HFFc6 (cell line): ENCODE measurements at regions not wholly inside any gene's neighbourhood (a gene's known extent, or its start where the extent isn't known, plus 50 kb on each side); places are given as distances from the start of the nearest gene placed in this dataset.

Source experiments
- DNase-seq: peaks from one replicate; pipeline ENCODE4 v3.0.0-alpha.2; 2018
- H3K27ac Mint-ChIP-seq: 2 replicates; pipeline ENCODE4 v1.8.0; 2020; ENCODE audit warnings: mild to moderate bottlenecking, mixed read lengths
- H3K27me3 Mint-ChIP-seq: 2 replicates; pipeline ENCODE4 v1.8.0; 2021; ENCODE audit warnings: mild to moderate bottlenecking, moderate library complexity, mixed read lengths; ENCODE audit not compliant: insufficient read depth
- H3K36me3 Mint-ChIP-seq: 2 replicates; pipeline ENCODE4 v1.8.0; 2021; ENCODE audit warnings: low read depth, mixed read lengths
- H3K4me1 Mint-ChIP-seq: 2 replicates; pipeline ENCODE4 v1.8.0; 2020; ENCODE audit warnings: low read depth, mixed read lengths
- H3K4me3 Mint-ChIP-seq: 2 replicates; pipeline ENCODE4 v1.8.0; 2020; ENCODE audit warnings: mild to moderate bottlenecking, moderate library complexity, mixed read lengths
- H3K9me3 Mint-ChIP-seq: 2 replicates; pipeline ENCODE4 v1.8.0; 2020; ENCODE audit warnings: mild to moderate bottlenecking, mixed read lengths
- TF ChIP-seq, protein P1 (sequence below): fragments of 200-600 bp; sonication (generic); IDR thresholded peaks from 2 replicates; pipeline ENCODE4 v1.5.0; 2021; ENCODE audit warnings: antibody characterized with exemption, mild to moderate bottlenecking

DNA sequence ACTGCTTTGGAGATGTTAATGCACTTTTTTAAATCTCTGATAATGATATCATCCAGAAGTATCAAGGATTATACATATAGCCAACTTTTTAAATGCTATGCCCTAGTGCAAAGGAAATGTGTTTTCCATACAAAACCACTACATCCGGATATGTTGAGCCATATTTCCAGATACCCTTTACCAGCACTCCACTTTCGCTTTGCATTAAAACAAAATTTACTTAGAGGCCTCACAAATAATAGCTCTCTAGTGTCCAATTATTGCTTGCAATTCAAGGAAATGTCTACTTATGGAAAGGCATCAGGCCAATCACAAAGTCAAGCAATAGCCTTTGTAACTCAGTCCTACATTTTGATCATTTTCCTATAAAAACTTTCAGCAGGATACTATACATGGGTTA is 1072.8 kb upstream of the INTU start:
- Mint-ChIP-seq H3K4me1 (no peaks in the 10 kb centered on the region), H3K36me3 (no peaks in the 10 kb centered on the region), H3K9me3 (peaks cover 10% of the 10 kb centered on the region; the same call in 1 of the 2 replicates), H3K4me3 (no peak overlapping the region), H3K27me3 (no peaks in the 10 kb centered on the region), H3K27ac (no peak overlapping the region)
- DNase-seq: no peak
- TF ChIP-seq, protein P1, sequence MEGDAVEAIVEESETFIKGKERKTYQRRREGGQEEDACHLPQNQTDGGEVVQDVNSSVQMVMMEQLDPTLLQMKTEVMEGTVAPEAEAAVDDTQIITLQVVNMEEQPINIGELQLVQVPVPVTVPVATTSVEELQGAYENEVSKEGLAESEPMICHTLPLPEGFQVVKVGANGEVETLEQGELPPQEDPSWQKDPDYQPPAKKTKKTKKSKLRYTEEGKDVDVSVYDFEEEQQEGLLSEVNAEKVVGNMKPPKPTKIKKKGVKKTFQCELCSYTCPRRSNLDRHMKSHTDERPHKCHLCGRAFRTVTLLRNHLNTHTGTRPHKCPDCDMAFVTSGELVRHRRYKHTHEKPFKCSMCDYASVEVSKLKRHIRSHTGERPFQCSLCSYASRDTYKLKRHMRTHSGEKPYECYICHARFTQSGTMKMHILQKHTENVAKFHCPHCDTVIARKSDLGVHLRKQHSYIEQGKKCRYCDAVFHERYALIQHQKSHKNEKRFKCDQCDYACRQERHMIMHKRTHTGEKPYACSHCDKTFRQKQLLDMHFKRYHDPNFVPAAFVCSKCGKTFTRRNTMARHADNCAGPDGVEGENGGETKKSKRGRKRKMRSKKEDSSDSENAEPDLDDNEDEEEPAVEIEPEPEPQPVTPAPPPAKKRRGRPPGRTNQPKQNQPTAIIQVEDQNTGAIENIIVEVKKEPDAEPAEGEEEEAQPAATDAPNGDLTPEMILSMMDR: no peak

DNA sequence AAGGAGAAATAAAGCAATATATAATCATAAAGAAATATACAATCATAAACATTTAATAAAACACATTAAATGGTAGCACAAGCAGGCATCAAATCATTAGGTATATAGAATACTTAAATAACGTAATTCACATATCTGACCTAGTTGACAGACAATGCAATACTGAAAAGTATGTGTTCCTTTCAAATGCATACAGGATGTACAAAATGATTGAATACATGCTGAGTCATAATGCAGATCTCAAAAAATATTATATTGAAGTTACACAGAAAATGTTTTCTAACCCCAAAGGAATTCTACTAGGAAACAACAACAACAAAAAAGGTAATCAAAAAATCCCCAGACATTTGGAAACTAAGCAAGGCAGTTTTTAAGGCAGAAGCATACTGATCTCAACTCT is 1072.0 kb upstream of the INTU start:
- Mint-ChIP-seq H3K4me3 (no peak overlapping the region), H3K36me3 (no peaks in the 10 kb centered on the region), H3K9me3 (peaks cover 5% of the 10 kb centered on the region; the same call in 1 of the 2 replicates), H3K27me3 (no peaks in the 10 kb centered on the region), H3K4me1 (no peaks in the 10 kb centered on the region), H3K27ac (no peak overlapping the region)
- TF ChIP-seq, protein P1: no peak
- no peak for DNase-seq

DNA sequence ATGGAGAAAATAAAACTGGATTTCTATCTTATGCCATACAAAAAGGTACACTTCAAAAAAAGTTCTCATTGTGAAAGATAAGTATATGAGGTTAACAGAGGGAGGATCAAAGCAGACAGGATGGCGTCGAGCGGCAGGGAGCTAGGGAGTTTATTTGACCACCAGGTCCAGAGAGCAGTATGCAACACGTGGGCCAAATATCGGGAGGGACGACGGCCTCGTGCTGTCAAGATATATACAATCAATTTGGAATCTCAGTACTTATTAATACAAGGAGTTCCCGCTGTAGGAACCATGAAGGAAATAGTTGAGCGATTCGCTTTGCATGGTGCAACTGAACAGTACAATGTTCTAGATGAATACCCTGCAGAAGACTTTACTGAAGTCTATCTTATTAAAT is 1069.4 kb upstream of the INTU start:
- H3K4me3 Mint-ChIP-seq: no peak overlapping the region
- H3K36me3 Mint-ChIP-seq: no peaks in the 10 kb centered on the region
- no peaks in the 10 kb centered on the region; the same call in 1 of the 2 replicates for H3K27me3 Mint-ChIP-seq

DNA sequence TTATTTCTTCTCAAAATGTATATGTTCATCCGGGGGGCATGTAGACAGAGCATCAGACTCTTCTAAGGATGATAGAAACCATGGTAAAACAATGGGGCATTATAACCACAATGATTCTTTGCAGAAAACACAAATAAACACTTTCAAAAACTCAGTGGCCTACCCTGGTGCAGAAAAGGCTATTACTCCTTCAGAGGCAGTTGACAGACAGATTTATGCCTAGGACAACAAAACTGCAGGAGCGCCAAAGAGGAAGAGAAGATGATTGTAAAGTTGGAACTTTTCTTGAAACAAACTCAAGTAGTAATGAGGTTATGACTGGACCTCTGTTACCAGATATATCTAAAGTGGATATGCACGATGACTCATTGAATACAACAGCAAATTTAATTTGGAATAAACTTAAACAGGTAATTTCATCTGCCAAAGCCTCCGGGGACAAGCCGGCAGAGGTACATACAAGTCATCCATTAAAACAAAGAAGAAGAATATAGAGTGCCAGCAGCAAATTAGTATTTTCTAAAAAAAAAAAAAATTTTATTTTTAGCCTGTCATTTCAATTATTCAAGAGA is 1068.4 kb upstream of the INTU start:
- no peaks in the 10 kb centered on the region for H3K36me3 Mint-ChIP-seq
- H3K4me3 Mint-ChIP-seq: no peak overlapping the region
- no peaks in the 10 kb centered on the region for H3K9me3 Mint-ChIP-seq
- H3K27me3 Mint-ChIP-seq: no peaks in the 10 kb centered on the region; the same call in 1 of the 2 replicates
- no peaks in the 10 kb centered on the region for H3K4me1 Mint-ChIP-seq
- TF ChIP-seq, protein P1: no peak
- no peak for DNase-seq
- no peak overlapping the region for H3K27ac Mint-ChIP-seq

More for the DNA sequence above, 1069.4 kb upstream of the INTU start:
- TF ChIP-seq, protein P1: no peak
- no peak overlapping the region for H3K27ac Mint-ChIP-seq
- H3K4me1 Mint-ChIP-seq: no peaks in the 10 kb centered on the region
- no peak for DNase-seq
- no peaks in the 10 kb centered on the region for H3K9me3 Mint-ChIP-seq

- TF ChIP-seq, protein P1: no peak
- H3K4me1 Mint-ChIP-seq: no peaks in the 10 kb centered on the region
- H3K4me3 Mint-ChIP-seq: no peak overlapping the region
- H3K36me3 Mint-ChIP-seq: no peaks in the 10 kb centered on the region
- no peak overlapping the region for H3K27ac Mint-ChIP-seq
- no peak for DNase-seq
- H3K27me3 Mint-ChIP-seq: no peaks in the 10 kb centered on the region; the same call in 1 of the 2 replicates
- H3K9me3 Mint-ChIP-seq: no peaks in the 10 kb centered on the region
Observed at GRCh38 chr4:126568652-126569570, 1063.8 kb upstream of the INTU start.
